HUES6 (cell line): ENCODE measurements at regions not wholly inside any gene's neighbourhood (a gene's known extent, or its start where the extent isn't known, plus 50 kb on each side); places are given as distances from the start of the nearest gene placed in this dataset.
"Not testable (repeated sequence)": the region's sequence is repeated elsewhere in the genome, so short reads cannot be mapped to it uniquely, and the experiment has no call there.

Experiments
- H3K27ac ChIP-seq: 2 replicates; pipeline ENCODE4 v1.7.0; 2013; ENCODE audit warnings: low read depth, mild to moderate bottlenecking, low read length, inconsistent platforms
- H3K27me3 ChIP-seq: 2 replicates; pipeline ENCODE4 v1.6.1; 2013; ENCODE audit warnings: low read length; ENCODE audit not compliant: control insufficient read depth, insufficient read depth
- H3K36me3 ChIP-seq: 2 replicates; pipeline ENCODE4 v1.6.1; 2013; ENCODE audit warnings: low read length; ENCODE audit not compliant: control insufficient read depth, insufficient read depth
- H3K4me1 ChIP-seq: 2 replicates; pipeline ENCODE4 v1.6.1; 2013; ENCODE audit warnings: low read length; ENCODE audit not compliant: control insufficient read depth, insufficient read depth
- H3K4me3 ChIP-seq: 2 replicates; pipeline ENCODE4 v1.5.1; 2013; ENCODE audit warnings: low read depth, low read length
- H3K9ac ChIP-seq: one replicate; pipeline ENCODE4 v1.6.1; 2013; ENCODE audit warnings: mild to moderate bottlenecking, low read length
- H3K9me3 ChIP-seq: 2 replicates; pipeline ENCODE4 v1.6.1; 2013; ENCODE audit warnings: low read depth, low read length; ENCODE audit not compliant: control insufficient read depth, insufficient read depth

DNA sequence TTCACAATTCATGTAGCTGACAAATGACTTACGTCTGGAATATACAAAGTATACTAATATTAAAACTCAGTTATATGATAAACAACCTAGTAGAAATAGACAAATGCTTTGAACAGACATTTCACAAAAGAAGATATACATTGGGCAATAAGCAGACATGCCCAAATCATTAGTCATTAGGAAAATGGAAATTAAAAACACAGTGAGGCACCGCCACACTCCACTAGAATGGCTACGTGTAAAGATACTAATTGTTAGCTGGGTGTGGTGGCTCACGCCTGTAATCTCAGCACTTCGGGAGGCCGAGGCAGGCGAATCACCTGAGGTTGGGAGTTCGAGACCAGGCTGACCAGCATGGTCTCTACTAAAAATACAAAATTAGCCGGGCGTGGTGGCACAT lies 248.9 kb upstream of the TMEM132C start:
- Histone ChIP-seq H3K4me3 (no peak overlapping the region), H3K27me3 (no peaks in the 10 kb centered on the region), H3K9me3 (no peaks in the 10 kb centered on the region), H3K27ac (no peak overlapping the region), H3K9ac (no peak overlapping the region), H3K36me3 (no peaks in the 10 kb centered on the region), H3K4me1 (no peaks in the 10 kb centered on the region)

DNA sequence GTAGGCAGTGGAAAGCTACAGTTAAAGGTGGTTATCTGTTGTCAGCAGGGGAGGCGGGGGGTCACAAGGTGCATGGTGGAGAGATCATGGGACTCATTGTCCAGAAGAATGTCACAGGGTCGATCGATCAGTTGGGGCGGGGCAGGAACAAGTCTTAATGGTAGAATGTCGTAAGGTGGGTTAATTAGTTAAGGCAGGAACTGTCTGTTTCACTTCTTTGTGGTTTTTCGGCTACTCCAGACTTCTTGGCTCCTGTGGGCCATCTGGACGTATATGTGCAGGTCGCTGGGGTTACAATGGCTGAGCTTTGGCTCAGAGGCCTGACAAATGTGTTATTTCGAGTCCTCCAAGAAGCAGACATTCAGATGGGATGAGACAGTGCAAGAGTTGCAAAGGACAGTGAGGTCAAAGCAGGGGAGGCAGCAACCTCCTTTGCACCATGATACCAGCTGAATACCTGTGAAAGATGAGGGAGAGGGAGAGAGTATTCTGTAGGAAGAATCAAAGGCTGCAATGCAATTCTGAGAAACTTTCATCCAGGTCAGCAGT lies 246.9 kb upstream of the TMEM132C start:
- Histone ChIP-seq H3K4me3 (no peak overlapping the region), H3K9ac (no peak overlapping the region), H3K9me3 (no peaks in the 10 kb centered on the region), H3K36me3 (no peaks in the 10 kb centered on the region), H3K4me1 (no peaks in the 10 kb centered on the region), H3K27me3 (no peaks in the 10 kb centered on the region), H3K27ac (no peak overlapping the region)

DNA sequence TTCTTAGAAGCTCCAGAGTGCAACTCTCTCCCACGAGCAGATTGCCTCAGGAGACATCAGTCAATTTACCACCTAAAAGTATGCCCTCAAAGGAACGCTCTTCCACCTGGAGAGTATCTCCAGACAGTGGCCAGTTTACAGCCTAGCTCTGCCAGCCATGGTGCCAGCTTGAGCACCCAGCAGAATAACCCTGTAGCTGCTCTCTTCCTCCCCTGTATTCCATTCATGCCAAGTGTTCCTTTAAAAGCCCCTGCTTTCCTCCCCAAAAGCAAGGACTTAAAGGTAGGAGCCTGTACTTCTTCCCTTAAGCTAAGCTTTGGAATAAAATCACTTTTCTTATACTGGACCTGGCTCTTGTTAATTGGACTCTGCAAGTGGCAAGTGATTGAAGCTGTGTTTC lies 245.4 kb upstream of the TMEM132C start:
- no peaks in the 10 kb centered on the region for H3K9me3 ChIP-seq
- peaks cover 10% of the 10 kb centered on the region; the same call in 1 of the 2 replicates for H3K4me1 ChIP-seq
- no peak overlapping the region for H3K9ac ChIP-seq
- H3K27me3 ChIP-seq = no peaks in the 10 kb centered on the region
- no peak overlapping the region for H3K27ac ChIP-seq
- H3K36me3 ChIP-seq = no peaks in the 10 kb centered on the region
- no peak overlapping the region for H3K4me3 ChIP-seq

DNA sequence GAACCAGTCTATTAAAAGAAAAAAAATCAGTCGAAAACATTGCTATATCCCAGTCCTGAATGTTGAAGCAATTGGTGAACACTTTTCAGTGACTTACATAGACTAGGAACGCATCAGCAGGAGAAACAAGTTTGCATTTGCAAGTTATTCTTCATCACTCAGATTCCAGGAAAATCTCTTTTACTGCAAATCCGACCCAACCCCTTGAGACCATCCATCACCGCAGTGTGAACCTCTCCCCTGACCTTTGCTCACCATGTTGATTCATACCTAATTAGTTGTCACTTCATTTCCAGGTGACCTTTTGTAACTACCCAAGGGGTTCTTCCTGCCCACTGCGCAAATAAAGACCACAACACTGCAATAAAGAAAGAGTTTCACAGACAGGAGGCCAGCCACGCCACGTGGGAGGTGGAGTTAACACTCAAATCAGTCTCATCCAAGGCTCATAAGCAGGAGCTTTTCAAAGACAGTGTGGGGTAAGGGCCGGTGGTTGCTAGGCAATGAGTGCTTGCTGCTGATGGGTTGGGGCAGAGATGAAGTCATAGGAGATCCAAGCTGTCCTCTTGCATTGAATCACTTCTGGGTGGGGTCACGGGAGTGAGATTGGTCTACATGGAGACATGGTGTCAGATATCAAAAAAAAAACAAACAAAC lies 241.3 kb upstream of the TMEM132C start:
- H3K36me3 ChIP-seq = no peaks in the 10 kb centered on the region
- H3K4me1 ChIP-seq = peaks cover 12% of the 10 kb centered on the region; the same call in 1 of the 2 replicates
- no peaks in the 10 kb centered on the region for H3K9me3 ChIP-seq
- H3K4me3 ChIP-seq = no peak overlapping the region
- H3K9ac ChIP-seq = no peak overlapping the region
- H3K27ac ChIP-seq = no peak overlapping the region
- no peaks in the 10 kb centered on the region for H3K27me3 ChIP-seq

DNA sequence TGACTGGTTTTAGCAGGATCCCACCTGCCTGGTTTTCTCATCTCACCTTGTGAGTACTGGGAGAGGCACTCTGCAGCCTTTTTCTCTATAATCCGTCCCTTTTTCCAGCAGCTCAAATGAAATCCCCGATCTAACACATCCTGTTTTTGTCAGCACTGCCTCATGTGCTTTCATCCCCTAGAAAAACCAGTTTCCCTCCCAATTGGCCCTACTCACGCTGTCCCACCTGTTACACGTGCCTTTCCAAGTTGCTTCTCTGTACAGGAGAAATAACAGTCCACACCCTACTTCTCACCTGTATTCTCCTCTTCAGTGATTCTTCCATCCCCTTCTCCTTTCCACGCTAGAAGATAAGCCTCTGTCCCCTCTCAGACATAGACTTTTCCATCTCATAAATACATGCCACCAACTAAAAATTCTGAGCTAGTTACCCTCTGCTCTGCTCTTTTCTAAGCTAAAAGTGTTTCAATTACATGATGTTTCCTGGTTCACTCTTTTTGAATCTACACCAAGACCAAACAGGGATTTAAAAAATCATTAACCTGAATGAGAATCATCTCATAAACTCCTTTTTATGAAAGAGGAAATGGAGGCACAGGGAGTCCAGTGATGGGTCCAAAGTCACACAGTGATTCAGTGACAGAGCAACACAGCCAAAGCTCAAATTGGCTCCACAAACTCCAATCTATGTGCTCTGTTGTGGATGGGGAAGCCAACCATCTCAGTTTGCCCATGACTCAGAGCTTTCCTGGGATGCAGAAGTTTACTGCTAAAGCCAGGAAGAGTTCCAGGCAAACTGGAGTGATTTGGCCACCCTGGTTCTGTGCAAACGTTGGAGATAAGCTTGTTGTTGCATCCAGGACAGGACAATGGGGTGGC lies 240.0 kb upstream of the TMEM132C start:
- Histone ChIP-seq H3K9ac (no peak overlapping the region), H3K27me3 (no peaks in the 10 kb centered on the region), H3K9me3 (no peaks in the 10 kb centered on the region), H3K4me3 (no peak overlapping the region), H3K36me3 (no peaks in the 10 kb centered on the region), H3K4me1 (peaks cover 12% of the 10 kb centered on the region; the same call in 1 of the 2 replicates), H3K27ac (no peak overlapping the region)

DNA sequence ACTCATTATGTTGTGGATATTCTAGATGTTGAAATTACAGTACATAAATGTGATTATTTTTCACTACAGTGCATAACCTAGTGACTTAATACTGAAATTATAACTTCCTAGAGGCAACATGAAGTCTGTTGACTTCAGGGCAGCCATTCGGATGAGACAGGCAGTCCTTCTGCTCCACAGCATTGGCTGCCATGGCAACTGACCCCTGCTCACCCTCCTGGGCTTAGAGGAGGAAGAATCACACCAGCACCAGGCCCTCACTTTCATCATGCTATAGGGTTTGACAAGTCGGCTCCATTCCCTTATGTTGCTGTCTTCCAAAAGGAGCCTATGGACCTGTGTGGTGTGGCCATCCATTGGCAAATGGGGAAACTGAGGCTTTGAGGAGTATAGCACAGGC lies 233.5 kb upstream of the TMEM132C start:
- Histone ChIP-seq H3K27me3 (no peaks in the 10 kb centered on the region), H3K9me3 (no peaks in the 10 kb centered on the region), H3K9ac (no peak overlapping the region), H3K4me3 (no peak overlapping the region), H3K27ac (no peak overlapping the region), H3K4me1 (no peaks in the 10 kb centered on the region), H3K36me3 (no peaks in the 10 kb centered on the region)

DNA sequence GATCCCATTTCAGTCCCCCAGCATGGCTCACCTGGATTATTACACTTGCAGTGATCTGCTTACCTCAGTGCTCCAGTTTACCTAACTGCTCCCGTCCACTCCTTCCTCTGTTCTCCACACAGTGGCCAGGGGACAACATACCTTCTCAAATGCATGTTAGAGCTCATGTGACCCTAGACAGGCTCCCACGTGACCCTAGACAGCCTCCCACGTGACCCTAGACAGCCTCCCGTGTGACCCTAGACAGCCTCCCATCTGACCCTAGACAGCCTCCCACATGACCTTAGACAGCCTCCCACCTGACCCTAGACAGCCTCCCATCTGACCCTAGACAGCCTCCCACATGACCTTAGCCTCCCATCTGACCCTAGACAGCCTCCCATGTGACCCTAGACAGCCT lies 226.0 kb upstream of the TMEM132C start:
- Histone ChIP-seq H3K27ac (no peak overlapping the region), H3K9me3 (0 out of 2 replicates have a peak, but pooled peaks cover 2% of the 10 kb centered on the region), H3K27me3 (no peaks in the 10 kb centered on the region), H3K4me1 (no peaks in the 10 kb centered on the region), H3K4me3 (no peak overlapping the region), H3K36me3 (no peaks in the 10 kb centered on the region), H3K9ac (no peak overlapping the region)

DNA sequence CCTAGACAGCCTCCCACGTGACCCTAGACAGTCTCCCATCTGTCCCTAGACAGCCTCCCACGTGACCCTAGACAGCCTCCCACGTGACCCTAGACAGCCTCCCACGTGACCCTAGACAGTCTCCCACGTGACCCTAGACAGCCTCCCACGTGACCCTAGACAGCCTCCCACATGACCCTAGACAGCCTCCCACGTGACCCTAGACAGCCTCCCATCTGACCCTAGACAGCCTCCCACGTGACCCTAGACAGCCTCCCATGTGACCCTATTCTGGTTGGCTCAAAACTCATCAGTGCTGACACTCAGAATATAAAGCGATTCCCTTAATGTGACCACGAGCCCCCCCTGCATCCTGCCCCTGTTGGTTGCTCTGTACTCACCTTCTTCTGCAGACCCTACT lies 224.7 kb upstream of the TMEM132C start:
- H3K27me3 ChIP-seq, H3K4me1 ChIP-seq: not testable (repeated sequence)

DNA sequence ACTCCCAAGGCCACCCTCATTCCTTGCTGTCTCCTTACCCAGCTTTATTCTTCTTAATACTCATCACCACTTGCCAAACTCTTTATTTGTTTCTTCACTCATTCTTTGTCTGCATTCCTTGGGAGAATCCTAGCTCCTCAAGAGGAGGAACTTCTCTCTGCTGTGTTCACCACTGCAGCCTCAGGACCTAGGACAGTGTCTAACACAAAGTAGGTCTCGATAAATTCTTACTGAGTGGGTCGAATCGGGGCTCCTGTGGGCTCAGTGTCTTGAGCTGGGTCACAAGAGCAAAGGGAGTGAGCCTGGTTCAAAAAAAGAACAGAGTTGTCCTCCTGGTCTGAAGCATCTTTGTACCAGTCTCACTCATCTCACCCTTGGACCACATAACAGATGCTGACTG lies 224.1 kb upstream of the TMEM132C start:
- H3K4me3 ChIP-seq = no peak overlapping the region
- H3K27me3 ChIP-seq = no peaks in the 10 kb centered on the region
- no peaks in the 10 kb centered on the region for H3K36me3 ChIP-seq
- H3K9ac ChIP-seq = no peak overlapping the region
- no peaks in the 10 kb centered on the region for H3K4me1 ChIP-seq
- no peak overlapping the region for H3K27ac ChIP-seq
- H3K9me3 ChIP-seq = 0 out of 2 replicates have a peak, but pooled peaks cover 2% of the 10 kb centered on the region

More for the DNA sequence above, 224.7 kb upstream of the TMEM132C start:
- H3K9ac ChIP-seq, H3K9me3 ChIP-seq, H3K4me3 ChIP-seq, H3K36me3 ChIP-seq, H3K27ac ChIP-seq: not testable (repeated sequence)

DNA sequence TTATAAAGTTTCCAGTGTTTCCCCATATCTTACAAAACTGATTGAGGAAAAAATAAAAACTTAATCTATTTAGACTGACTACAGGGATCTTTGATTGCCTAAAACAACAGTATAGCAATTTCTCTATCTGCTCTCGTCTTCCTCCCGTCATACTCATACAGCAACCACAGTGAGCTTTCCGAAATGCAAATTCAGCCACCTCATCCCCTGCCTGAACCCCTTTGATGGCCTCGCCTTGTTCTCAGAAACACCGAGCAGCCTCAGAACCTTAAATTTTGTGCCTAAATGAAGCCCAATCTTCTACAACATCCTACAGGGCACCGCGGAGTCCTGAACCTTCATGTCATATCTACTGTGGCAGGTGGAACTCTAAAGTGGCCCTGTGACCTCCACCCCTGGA lies 223.7 kb upstream of the TMEM132C start:
- Histone ChIP-seq H3K36me3 (no peaks in the 10 kb centered on the region), H3K4me1 (no peaks in the 10 kb centered on the region), H3K9ac (no peak overlapping the region), H3K27ac (no peak overlapping the region), H3K9me3 (0 out of 2 replicates have a peak, but pooled peaks cover 2% of the 10 kb centered on the region), H3K4me3 (no peak overlapping the region), H3K27me3 (no peaks in the 10 kb centered on the region)
